HepG2 (cell line): ENCODE measurements at regions not wholly inside any gene's neighbourhood (a gene's known extent, or its start where the extent isn't known, plus 50 kb on each side); places are given as distances from the start of the nearest gene placed in this dataset.

ENCODE experiments used
- ATAC-seq: fragments of 200-7000 bp; cut with Tn5 transposase; 3 replicates; pipeline ENCODE4 v1.9.1; 2020; ENCODE audit warnings: mild to moderate bottlenecking, moderate library complexity
- BruUV-seq: library from RNA; stranded (reverse); fragments of 400-500 nt; replicated peaks from 2 replicates; lab custom pipeline; 2021; lab: Mats Ljungman, UMichigan
- CTCF ChIA-PET: fragments of 300-600 bp; formaldehyde crosslinking; extraction: SDS; loops from one replicate; lab custom pipeline; 2021; ENCODE audit warnings: low total read pairs, inconsistent platforms, low intra/inter-chr PET ratio; lab: Yijun Ruan, JAX
- POLR2A ChIA-PET: fragments of 350-600 bp; sonication (Branson Sonifier 250); formaldehyde crosslinking; loops from one replicate; lab custom pipeline; 2020; ENCODE audit warnings: antibody characterized with exemption, inconsistent platforms; lab: Yijun Ruan, JAX
- DNase-seq: peaks from one replicate; pipeline ENCODE4 v3.0.0-alpha.2; 2015; ENCODE audit warnings: low spot score
- FAIRE-seq: peaks from 3 replicates; lab custom pipeline; 2011; peaks lifted over from hg19 to GRCh38; lab: Jason Lieb, UNC
- H2AFZ ChIP-seq: one replicate; pipeline ENCODE4 v1.6.1; 2011; ENCODE audit warnings: low read length, inconsistent platforms
- H3K27ac ChIP-seq: fragments of 300-600 bp; 3 replicates; pipeline ENCODE4 v1.8.0; 2011; ENCODE audit warnings: mixed run types, mild to moderate bottlenecking, mixed read lengths, low read length, inconsistent platforms; ENCODE audit not compliant: insufficient read depth; ENCODE audit errors: extremely low read length
- H3K27me3 ChIP-seq, 2 experiments: fragments of 200-600 bp in 1 of 2; 2 replicates in 1 of 2; 3 replicates in 1 of 2; pipeline versions ENCODE4 v1.6.0 to v1.8.0; 2011; ENCODE audit warnings: low read length in 2 of 2, mild to moderate bottlenecking in 2 of 2, moderate library complexity in 2 of 2, inconsistent platforms in 1 of 2; ENCODE audit not compliant: insufficient read depth in 2 of 2, control insufficient read depth in 1 of 2
- H3K36me3 ChIP-seq, 2 experiments: fragments of 200-600 bp in 1 of 2; replicated peaks in 1 of 2; 2 replicates in 1 of 2; 3 replicates in 1 of 2; pipeline versions ENCODE4 v1.5.1 to v1.8.0; 2011; ENCODE audit warnings: low read length in 2 of 2, inconsistent platforms in 1 of 2; ENCODE audit not compliant: insufficient read depth in 2 of 2, control insufficient read depth in 1 of 2
- H3K4me1 ChIP-seq: 2 replicates; pipeline ENCODE4 v1.5.1; 2012; ENCODE audit warnings: low read length, inconsistent platforms; ENCODE audit not compliant: insufficient read depth
- H3K4me2 ChIP-seq: 2 replicates; pipeline ENCODE4 v1.6.0; 2011; ENCODE audit warnings: low read depth, low read length, inconsistent platforms
- H3K4me3 ChIP-seq, 3 experiments: fragments of 200-600 bp in 1 of 3; sonication (generic), shearing (Covaris generic) in 1 of 3; replicated peaks in 1 of 3; 2 replicates each; pipeline ENCODE4 v1.5.1; 2011 to 2016; ENCODE audit warnings: low read length in 3 of 3, inconsistent platforms in 2 of 3, low read depth in 2 of 3, mild to moderate bottlenecking in 2 of 3, control low read depth in 1 of 3, mixed read lengths in 1 of 3; ENCODE audit not compliant: insufficient read depth in 1 of 3
- H3K79me2 ChIP-seq: one replicate; pipeline ENCODE4 v1.6.1; 2011; ENCODE audit warnings: low read length, inconsistent platforms; ENCODE audit not compliant: insufficient read depth
- H3K9ac ChIP-seq: 2 replicates; pipeline ENCODE4 v1.6.0; 2011; ENCODE audit warnings: mild to moderate bottlenecking, low read depth, low read length, inconsistent platforms; ENCODE audit not compliant: insufficient read depth
- H3K9me3 ChIP-seq: 2 replicates; pipeline ENCODE4 v1.5.1; 2012; ENCODE audit warnings: mild to moderate bottlenecking, low read length
- H4K20me1 ChIP-seq: 2 replicates; pipeline ENCODE4 v1.6.0; 2011; ENCODE audit warnings: inconsistent platforms, mild to moderate bottlenecking, low read length, moderate library complexity; ENCODE audit not compliant: insufficient read depth
- ETV5 ChIP-seq: IDR thresholded peaks from 2 replicates; pipeline ENCODE4 v1.6.1; 2018; ENCODE audit warnings: missing biosample characterization, missing genetic modification reagents, inconsistent platforms, borderline replicate concordance
- FOXA3 ChIP-seq: IDR thresholded peaks from 2 replicates; pipeline ENCODE4 v1.6.1; 2016; ENCODE audit warnings: missing genetic modification reagents, missing compliant biosample characterization
- FOXO1 ChIP-seq: sonication (generic); formaldehyde crosslinking; IDR thresholded peaks from 2 replicates; pipeline ENCODE4 v1.4.0; 2020; ENCODE audit warnings: missing genetic modification reagents
- REST ChIP-seq, 2 experiments: IDR thresholded peaks; 2 replicates each; pipeline ENCODE4 v1.6.1; 2011 to 2012; ENCODE audit warnings: low read length in 2 of 2, borderline replicate concordance in 1 of 2, low read depth in 1 of 2, mild to moderate bottlenecking in 1 of 2, moderate library complexity in 1 of 2
- SNAPC2 ChIP-seq: sonication (generic); formaldehyde crosslinking; IDR thresholded peaks from 2 replicates; pipeline ENCODE4 v1.8.1; 2022; ENCODE audit warnings: mild to moderate bottlenecking, missing genetic modification reagents
- STAT5B ChIP-seq: sonication (generic); formaldehyde crosslinking; IDR thresholded peaks from 2 replicates; pipeline ENCODE4 v1.4.0; 2020; ENCODE audit warnings: missing genetic modification reagents
- THYN1 ChIP-seq: sonication (generic); formaldehyde crosslinking; IDR thresholded peaks from 2 replicates; pipeline ENCODE4 v1.8.1; 2023; ENCODE audit warnings: low read depth, mild to moderate bottlenecking, moderate library complexity, missing genetic modification reagents, borderline replicate concordance
- ZEB1 ChIP-seq: IDR thresholded peaks from 2 replicates; pipeline ENCODE4 v1.6.1; 2012; ENCODE audit warnings: mild to moderate bottlenecking, low read depth, inconsistent platforms; ENCODE audit not compliant: insufficient replicate concordance
- ZNF207 ChIP-seq: fragments of 450-650 bp; IDR thresholded peaks from 2 replicates; pipeline ENCODE4 v1.6.1; 2016; ENCODE audit warnings: antibody characterized with exemption, borderline replicate concordance
- ZNF225 ChIP-seq: sonication (generic); formaldehyde crosslinking; IDR thresholded peaks from 2 replicates; pipeline ENCODE4 v1.4.0; 2020; ENCODE audit warnings: mild to moderate bottlenecking, missing genetic modification reagents
- ZNF503 ChIP-seq: sonication (generic); formaldehyde crosslinking; IDR thresholded peaks from 2 replicates; pipeline ENCODE4 v1.4.0; 2020; ENCODE audit warnings: missing genetic modification reagents
- WGBS: methylation state at CpG from one replicate; pipeline ENCODE4 v1.1.6; 2017; ENCODE audit warnings: low lambda C conversion rate; 5-methylcytosine and 5-hydroxymethylcytosine counted together
- in situ Hi-C: cut with HindIII; loops from 2 replicates; pipeline ENCODE4 v1.10.0; 2017; ENCODE audit warnings: low pct_unique_long_range_greater_than_20kb; ENCODE audit not compliant: extremely low pct_ligation_motif_present
- intact Hi-C: fragments of 100-400 bp; cut with micrococcal nuclease; formaldehyde crosslinking; loops from one replicate; pipeline ENCODE4 v1.10.0; 2022; ENCODE audit not compliant: unreplicated experiment

GRCh38 chrX:22934640-22935039 lies 65.1 kb upstream of the DDX53 start:
- FAIRE-seq (no peak), ATAC-seq (no peak), DNase-seq (no peak)
- Histone ChIP-seq H3K4me1 (no peaks in the 10 kb centered on the region), H3K4me2 (no peak overlapping the region), H4K20me1 (no peaks in the 10 kb centered on the region), H2AFZ (no peak overlapping the region), H3K4me3 (no peak overlapping the region), H3K9ac (no peak overlapping the region), H3K27me3 (no peaks in the 10 kb centered on the region), H3K79me2 (no peaks in the 10 kb centered on the region), H3K27ac (no peak overlapping the region), H3K9me3 (no peaks in the 10 kb centered on the region), H3K36me3 (no peaks in the 10 kb centered on the region)
- no peak for TF ChIP-seq ZNF503 (CRISPR knock-in tag)
- TF ChIP-seq FOXA3 (CRISPR knock-in tag), result no peak
- no peak for TF ChIP-seq ZNF207
- no peak for TF ChIP-seq ZNF225 (CRISPR knock-in tag)
- no peak for TF ChIP-seq REST (IDR thresholded peaks at IDR 0.05; ENCODE audit: borderline replicate concordance in 1 of 2, low read depth in 1 of 2, low read length in 2 of 2)
- TF ChIP-seq ZEB1, result no peak
- no peak for TF ChIP-seq SNAPC2 (CRISPR knock-in tag)
- no peak for TF ChIP-seq ETV5
- TF ChIP-seq STAT5B (CRISPR knock-in tag), result no peak
- TF ChIP-seq THYN1 (CRISPR knock-in tag), result no peak
- TF ChIP-seq FOXO1, result no peak
- CTCF ChIA-PET, result no interaction called here
- BruUV-seq, result no TSS peak
- POLR2A ChIA-PET, result no interaction called here
- intact Hi-C loops (no loop called here), in situ Hi-C loops (no loop called here)
- WGBS, result 3% methylated on average over 2 of the region's 2 CpGs
